Prostate gland (tissue), 2 donors: ENCODE measurements at regions not wholly inside any gene's neighbourhood (a gene's known extent, or its start where the extent isn't known, plus 50 kb on each side); places are given as distances from the start of the nearest gene placed in this dataset.
A peak's percentile ranks its signal among the peaks of the same experiment; 100 is the strongest.

Source experiments
- DNase-seq: peaks from one replicate; pipeline ENCODE4 v3.0.0-alpha.2; 2019; ENCODE audit warnings: low spot score
- H3K27ac ChIP-seq, 2 donors: fragments of 200-600 bp; sonication (generic); 2 replicates each; pipeline ENCODE4 v1.5.1; 2017 to 2019
- H3K27me3 ChIP-seq: fragments of 200-600 bp; sonication (generic); replicated peaks from 2 replicates; pipeline ENCODE4 v1.5.1; 2019; ENCODE audit not compliant: insufficient read depth
- H3K36me3 ChIP-seq, 2 donors: fragments of 200-600 bp; sonication (generic); 1 replicate in 1 of 2; 2 replicates in 1 of 2; pipeline versions ENCODE4 v1.5.1 to v1.8.1; 2017 to 2019
- H3K4me1 ChIP-seq: fragments of 200-600 bp; sonication (generic); replicated peaks from 2 replicates; pipeline ENCODE4 v1.5.1; 2019
- H3K4me3 ChIP-seq, 2 donors: fragments of 200-600 bp; sonication (generic); 2 replicates each; pipeline ENCODE4 v1.5.1; 2017 to 2019
- H3K9me3 ChIP-seq: fragments of 200-600 bp; sonication (generic); 2 replicates; pipeline ENCODE4 v1.5.1; 2017
- CTCF ChIP-seq, 4 experiments: fragments of 200-600 bp in 2 of 4; fragments of 450-650 bp in 2 of 4; sonication (generic) in 2 of 4; IDR thresholded peaks; 1 replicate in 3 of 4; 2 replicates in 1 of 4; pipeline ENCODE4 v1.5.1; 2016 to 2019; ENCODE audit warnings: antibody characterized with exemption in 4 of 4, mild to moderate bottlenecking in 2 of 4, moderate library complexity in 2 of 4
- POLR2A ChIP-seq: fragments of 450-650 bp; IDR thresholded peaks from one replicate; pipeline ENCODE4 v1.6.1; 2016; ENCODE audit warnings: antibody characterized with exemption, mild to moderate bottlenecking
- POLR2AphosphoS5 ChIP-seq: sonication (generic); formaldehyde crosslinking; IDR thresholded peaks from one replicate; pipeline ENCODE4 v1.6.1; 2017; ENCODE audit warnings: antibody characterized with exemption
- WGBS: methylation state at CpG from one replicate; pipeline ENCODE4 v1.1.5; 2018; 5-methylcytosine and 5-hydroxymethylcytosine counted together
- intact Hi-C: fragments of 100-400 bp; cut with DNase I; formaldehyde crosslinking; loops from one replicate; pipeline ENCODE4 v1.14.2; 2022

DNA sequence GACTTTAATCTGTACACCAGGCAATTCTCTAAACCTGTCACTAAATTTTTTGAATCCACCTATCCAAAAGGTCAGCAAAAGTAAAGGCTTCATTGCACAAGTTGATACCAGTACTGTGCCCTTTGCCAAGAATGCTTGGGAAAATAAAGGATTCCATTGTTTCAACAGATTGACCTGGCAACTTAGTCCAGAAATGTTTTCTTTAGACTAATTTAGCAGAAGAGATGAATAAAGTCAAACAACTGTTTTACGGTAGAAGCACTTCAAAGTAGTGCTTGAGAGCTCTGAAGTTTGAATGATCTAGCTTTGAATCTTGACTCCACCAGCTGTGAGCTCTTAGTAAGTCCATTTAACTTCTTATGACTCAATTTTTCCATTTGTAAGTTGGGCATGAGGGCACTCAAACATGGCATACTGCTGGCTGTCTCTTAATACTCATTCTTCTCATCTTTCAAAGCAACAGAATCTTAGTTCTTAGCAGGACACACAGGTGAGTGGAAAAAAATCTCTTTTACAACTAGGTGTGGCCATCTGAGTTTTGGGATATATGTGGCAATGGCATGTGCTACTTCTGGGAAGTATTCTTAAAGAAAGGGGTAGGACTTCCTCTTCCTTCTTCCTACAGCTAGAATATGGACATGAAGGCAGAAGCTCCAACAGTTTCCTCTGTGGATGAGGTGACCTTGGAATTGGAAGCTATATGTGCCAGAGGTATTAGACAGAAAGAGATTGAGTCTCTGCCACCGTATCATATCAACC is 55.9 kb upstream of the LOC128125822 start:
- 52% methylated on average over 2 of the region's 2 CpGs for WGBS
- peak; percentile 13 for DNase-seq
- Histone ChIP-seq H3K27me3 (no peaks in the 10 kb centered on the region), H3K4me1 (no peaks in the 10 kb centered on the region), H3K27ac (peak overlapping the region in 1 of 2 donors; percentile 22), H3K4me3 (no peak overlapping the region), H3K36me3 (no peaks in the 10 kb centered on the region), H3K9me3 (no peaks in the 10 kb centered on the region)
- TF ChIP-seq POLR2AphosphoS5 (peak; percentile 48), POLR2A (no peak), CTCF (IDR thresholded peaks at IDR 0.05) (no peak)
- intact Hi-C loops, result loop anchor here (10.0 kb wide), 1 partner anchor 48 kb away; no protein-coding TSS in a partner anchor

DNA sequence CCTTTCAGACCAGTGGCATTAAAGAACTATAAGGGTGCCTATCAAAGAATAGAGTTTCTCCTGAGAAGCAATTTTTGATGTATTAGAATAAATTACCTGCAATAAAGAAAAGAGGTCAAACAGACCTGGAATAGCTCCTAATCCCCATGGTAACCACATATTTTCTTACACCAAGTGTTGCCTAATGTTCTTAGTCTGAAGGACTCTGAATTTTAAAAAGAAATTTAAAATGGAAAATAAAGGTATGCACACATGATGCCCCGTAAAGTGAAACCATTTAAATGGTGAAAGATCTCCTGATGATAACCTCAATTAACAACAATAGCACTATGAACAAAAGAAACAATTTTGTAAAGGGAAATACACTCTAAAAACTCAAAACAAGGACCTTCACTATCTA is 55.1 kb upstream of the LOC128125822 start:
- Histone ChIP-seq H3K27me3 (no peaks in the 10 kb centered on the region), H3K4me1 (no peaks in the 10 kb centered on the region), H3K27ac (no peak overlapping the region), H3K36me3 (no peaks in the 10 kb centered on the region), H3K9me3 (no peaks in the 10 kb centered on the region), H3K4me3 (no peak overlapping the region)
- 61% methylated on average over 1 of the region's 1 CpG for WGBS
- TF ChIP-seq CTCF (IDR thresholded peaks at IDR 0.05) (no peak), POLR2A (no peak), POLR2AphosphoS5 (no peak)
- no peak for DNase-seq
- intact Hi-C loops, result loop anchor here (10.0 kb wide), 1 partner anchor 48 kb away; no protein-coding TSS in a partner anchor

GRCh38 chr6:63521475-63522210 is 50.6 kb upstream of the LOC128125822 start:
- Histone ChIP-seq H3K27ac (no peak overlapping the region), H3K27me3 (no peaks in the 10 kb centered on the region), H3K4me3 (no peak overlapping the region), H3K36me3 (no peaks in the 10 kb centered on the region), H3K4me1 (no peaks in the 10 kb centered on the region), H3K9me3 (no peaks in the 10 kb centered on the region)
- intact Hi-C loops, result no loop called here
- no peak for TF ChIP-seq POLR2A
- DNase-seq, result no peak
